Transverse colon (tissue), 4 donors: ENCODE measurements at regions not wholly inside any gene's neighbourhood (a gene's known extent, or its start where the extent isn't known, plus 50 kb on each side); places are given as distances from the start of the nearest gene placed in this dataset.

Experiments used
- DNase-seq: peaks from one replicate; pipeline ENCODE4 v3.0.0-alpha.2; 2019
- H3K27ac ChIP-seq, 4 donors: fragments of 200-600 bp; sonication (generic); 2 replicates each; pipeline ENCODE4 v1.5.1; 2016 to 2018; ENCODE audit warnings: inconsistent platforms in 4 of 4
- H3K27me3 ChIP-seq: fragments of 200-600 bp; sonication (generic); 2 replicates; pipeline ENCODE4 v1.5.1; 2017; ENCODE audit warnings: inconsistent platforms
- H3K36me3 ChIP-seq, 4 donors: fragments of 200-600 bp; sonication (generic); 2 replicates each; pipeline ENCODE4 v1.5.1; 2017 to 2019; ENCODE audit warnings: inconsistent platforms in 4 of 4
- H3K4me1 ChIP-seq, 4 donors: fragments of 200-600 bp; sonication (generic); 2 replicates each; pipeline ENCODE4 v1.5.1; 2017 to 2020; ENCODE audit warnings: inconsistent platforms in 4 of 4
- H3K4me3 ChIP-seq, 4 donors: fragments of 200-600 bp; sonication (generic); 1 replicate in 1 of 4; 2 replicates in 3 of 4; pipeline versions ENCODE4 v1.5.1 to v1.6.1; 2017 to 2019; ENCODE audit warnings: inconsistent platforms in 4 of 4
- H3K9me3 ChIP-seq, 2 donors: fragments of 200-600 bp; sonication (generic); 2 replicates each; pipeline ENCODE4 v1.5.1; 2017 to 2019; ENCODE audit warnings: inconsistent platforms in 2 of 2
- EP300 ChIP-seq: sonication (generic); formaldehyde crosslinking; IDR thresholded peaks from one replicate; pipeline ENCODE4 v1.6.1; 2017; ENCODE audit warnings: antibody characterized with exemption, low read depth
- POLR2A ChIP-seq: fragments of 450-650 bp; IDR thresholded peaks from one replicate; pipeline ENCODE4 v1.6.1; 2016; ENCODE audit warnings: antibody characterized with exemption, mild to moderate bottlenecking, moderate library complexity
- POLR2AphosphoS5 ChIP-seq, 3 donors: sonication (generic); formaldehyde crosslinking; IDR thresholded peaks; one replicate each; pipeline ENCODE4 v1.6.1; 2016; ENCODE audit warnings: antibody characterized with exemption in 3 of 3
- WGBS, 2 donors: methylation state at CpG; one replicate each; pipeline ENCODE4 v1.1.5; 2018; ENCODE audit warnings: low coverage in 1 of 2; 5-methylcytosine and 5-hydroxymethylcytosine counted together
- in situ Hi-C, 4 donors: fragments of 200-750 bp; cut with MboI; loops; one replicate each; pipeline versions ENCODE4 v1.15.0 to v1.15.1; 2017; ENCODE audit warnings: low sequenced_read_pairs in 3 of 4, low pct_ligation_motif_present in 1 of 4, low pct_unique_long_range_greater_than_20kb in 1 of 4
- intact Hi-C: fragments of 100-400 bp; cut with DNase I; formaldehyde crosslinking; loops from one replicate; pipeline ENCODE4 v1.15.1; 2023; ENCODE audit warnings: low total_unique reads
- TF ChIP-seq, protein P1 (sequence below), 5 experiments: fragments of 200-600 bp in 3 of 5; fragments of 450-650 bp in 2 of 5; sonication (generic) in 3 of 5; IDR thresholded peaks; 1 replicate in 2 of 5; 2 replicates in 3 of 5; pipeline ENCODE4 v1.5.1; 2016 to 2017; ENCODE audit warnings: antibody characterized with exemption in 5 of 5, inconsistent platforms in 3 of 5, mild to moderate bottlenecking in 2 of 5, moderate library complexity in 1 of 5

DNA sequence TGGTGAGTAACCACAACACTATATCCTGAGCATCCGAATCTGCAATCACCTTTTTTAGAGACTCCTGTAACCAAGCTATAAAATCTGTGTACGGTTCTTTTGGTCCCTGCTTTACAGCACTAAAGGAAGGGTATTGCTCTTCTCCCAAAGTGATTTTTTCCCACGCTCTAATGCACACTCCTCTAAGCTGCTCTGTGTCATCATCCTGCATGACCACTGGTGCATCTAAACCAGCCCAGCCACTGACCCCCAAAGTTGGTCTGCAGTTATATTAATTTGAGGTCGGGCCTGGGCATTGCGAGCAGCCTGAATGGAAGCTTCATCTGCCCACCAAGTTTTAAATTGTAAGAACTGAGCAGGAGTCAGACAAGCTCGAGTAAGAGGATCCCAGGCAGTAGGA, 480.0 kb downstream of the PTPRU start:
- H3K4me3 ChIP-seq = no peak overlapping the region
- DNase-seq = no peak
- in situ Hi-C loops (no loop called here), intact Hi-C loops (no loop called here)
- no peak overlapping the region for H3K27ac ChIP-seq
- WGBS, 2 donors = 47 to 68% methylated on average over 3 to 6 of the region's 6 CpGs
- no peaks in the 10 kb centered on the region for H3K27me3 ChIP-seq
- no peaks in the 10 kb centered on the region for H3K9me3 ChIP-seq
- no peaks in the 10 kb centered on the region for H3K36me3 ChIP-seq
- no peaks in the 10 kb centered on the region for H3K4me1 ChIP-seq
- TF ChIP-seq POLR2A = no peak
- no peak for TF ChIP-seq POLR2AphosphoS5 (IDR thresholded peaks at IDR 0.05)
- TF ChIP-seq, protein P1, sequence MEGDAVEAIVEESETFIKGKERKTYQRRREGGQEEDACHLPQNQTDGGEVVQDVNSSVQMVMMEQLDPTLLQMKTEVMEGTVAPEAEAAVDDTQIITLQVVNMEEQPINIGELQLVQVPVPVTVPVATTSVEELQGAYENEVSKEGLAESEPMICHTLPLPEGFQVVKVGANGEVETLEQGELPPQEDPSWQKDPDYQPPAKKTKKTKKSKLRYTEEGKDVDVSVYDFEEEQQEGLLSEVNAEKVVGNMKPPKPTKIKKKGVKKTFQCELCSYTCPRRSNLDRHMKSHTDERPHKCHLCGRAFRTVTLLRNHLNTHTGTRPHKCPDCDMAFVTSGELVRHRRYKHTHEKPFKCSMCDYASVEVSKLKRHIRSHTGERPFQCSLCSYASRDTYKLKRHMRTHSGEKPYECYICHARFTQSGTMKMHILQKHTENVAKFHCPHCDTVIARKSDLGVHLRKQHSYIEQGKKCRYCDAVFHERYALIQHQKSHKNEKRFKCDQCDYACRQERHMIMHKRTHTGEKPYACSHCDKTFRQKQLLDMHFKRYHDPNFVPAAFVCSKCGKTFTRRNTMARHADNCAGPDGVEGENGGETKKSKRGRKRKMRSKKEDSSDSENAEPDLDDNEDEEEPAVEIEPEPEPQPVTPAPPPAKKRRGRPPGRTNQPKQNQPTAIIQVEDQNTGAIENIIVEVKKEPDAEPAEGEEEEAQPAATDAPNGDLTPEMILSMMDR (IDR thresholded peaks at IDR 0.05) = no peak
- no peak for TF ChIP-seq EP300

DNA sequence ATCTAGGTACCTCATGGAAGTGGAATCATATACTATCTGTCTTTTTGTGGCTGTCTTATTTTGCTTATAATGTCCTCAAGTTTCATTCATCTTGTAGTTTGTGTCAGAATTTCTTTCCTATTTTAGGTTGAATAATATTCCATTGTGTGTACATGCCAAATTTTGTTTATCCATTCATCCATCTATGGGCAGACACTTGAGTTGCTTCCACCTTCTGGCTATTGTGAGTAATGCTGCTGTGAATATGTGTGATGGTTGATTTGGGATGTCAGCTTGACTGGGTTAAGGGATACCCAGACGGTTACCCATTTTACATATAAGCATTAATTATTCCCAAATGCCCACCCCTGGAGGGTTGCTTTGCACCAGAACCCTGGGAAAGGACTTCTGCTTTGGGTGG, 477.5 kb downstream of the PTPRU start:
- TF ChIP-seq EP300 = no peak
- no peak for TF ChIP-seq POLR2AphosphoS5 (IDR thresholded peaks at IDR 0.05)
- TF ChIP-seq, protein P1 (IDR thresholded peaks at IDR 0.05) = no peak
- TF ChIP-seq POLR2A = no peak
- 20 to 21% methylated on average over 1 of the region's 1 CpG for WGBS, 2 donors
- in situ Hi-C loops = no loop called here
- Histone ChIP-seq H3K4me3 (no peak overlapping the region), H3K36me3 (no peaks in the 10 kb centered on the region), H3K9me3 (no peaks in the 10 kb centered on the region), H3K4me1 (no peaks in the 10 kb centered on the region), H3K27me3 (no peaks in the 10 kb centered on the region), H3K27ac (no peak overlapping the region)
- DNase-seq = no peak
- intact Hi-C loops = no loop called here

DNA sequence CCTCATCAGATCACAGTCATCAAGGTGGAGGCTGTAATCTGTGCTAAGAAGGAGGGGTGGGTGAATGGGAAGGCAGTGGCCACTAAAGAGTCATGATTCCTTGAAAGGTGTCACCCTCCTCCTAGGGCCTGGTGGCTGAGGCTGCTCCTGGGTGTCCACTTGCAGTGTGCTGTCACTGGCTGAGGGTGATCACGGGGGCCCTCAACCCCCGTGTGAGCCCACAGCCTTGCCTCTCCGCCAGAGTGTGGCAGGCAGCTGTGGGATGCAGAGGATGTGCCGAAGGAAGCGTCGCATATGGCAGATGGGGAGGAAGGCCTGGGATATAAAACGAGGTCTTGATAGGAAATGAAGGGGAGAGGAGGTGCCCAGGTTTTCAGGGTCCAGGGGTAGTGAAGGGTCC, 476.5 kb downstream of the PTPRU start:
- no peaks in the 10 kb centered on the region for H3K27me3 ChIP-seq

DNA sequence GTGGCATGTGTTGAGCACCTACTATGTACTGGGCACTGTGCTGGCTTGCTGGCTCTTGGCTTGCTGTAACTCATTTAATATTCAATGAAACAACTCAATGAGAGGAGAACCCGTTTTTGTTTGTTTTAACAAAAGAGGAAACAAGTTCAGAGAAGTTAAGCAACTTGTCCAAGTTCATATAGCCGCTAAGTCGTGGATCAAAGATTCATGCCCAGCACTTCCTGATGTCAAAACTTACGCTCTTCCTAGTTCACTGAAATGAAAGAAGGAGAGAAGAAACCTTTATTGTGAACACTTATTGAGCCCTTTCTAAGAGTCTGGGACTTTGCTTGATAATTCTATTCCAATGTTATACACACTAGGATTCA, 475.9 kb downstream of the PTPRU start:
- no peak for DNase-seq

More for the DNA sequence above, 476.5 kb downstream of the PTPRU start:
- Histone ChIP-seq H3K4me1 (no peaks in the 10 kb centered on the region), H3K4me3 (no peak overlapping the region), H3K27ac (no peak overlapping the region), H3K36me3 (no peaks in the 10 kb centered on the region), H3K9me3 (no peaks in the 10 kb centered on the region)
- in situ Hi-C loops = no loop called here
- WGBS, 2 donors = 69 to 76% methylated on average over 3 to 7 of the region's 7 CpGs
- intact Hi-C loops = no loop called here
- TF ChIP-seq POLR2AphosphoS5 (IDR thresholded peaks at IDR 0.05) (no peak), POLR2A (no peak), EP300 (no peak)
- TF ChIP-seq, protein P1 (IDR thresholded peaks at IDR 0.05) = no peak
- no peak for DNase-seq

More for the DNA sequence above, 475.9 kb downstream of the PTPRU start:
- no peak for TF ChIP-seq POLR2AphosphoS5 (IDR thresholded peaks at IDR 0.05)
- TF ChIP-seq, protein P1 (IDR thresholded peaks at IDR 0.05) = no peak
- no peak for TF ChIP-seq EP300
- no peak for TF ChIP-seq POLR2A
- Histone ChIP-seq H3K36me3 (no peaks in the 10 kb centered on the region), H3K9me3 (no peaks in the 10 kb centered on the region), H3K27me3 (no peaks in the 10 kb centered on the region), H3K4me3 (no peak overlapping the region), H3K27ac (no peak overlapping the region), H3K4me1 (no peaks in the 10 kb centered on the region)
- in situ Hi-C loops (no loop called here), intact Hi-C loops (no loop called here)
- 44 to 45% methylated on average over 4 of the region's 4 CpGs for WGBS, 2 donors
